ENCODE measurements at regions not wholly inside any gene's neighbourhood (a gene's known extent, or its start where the extent isn't known, plus 50 kb on each side); places are given as distances from the start of the nearest gene placed in this dataset.

DNA sequence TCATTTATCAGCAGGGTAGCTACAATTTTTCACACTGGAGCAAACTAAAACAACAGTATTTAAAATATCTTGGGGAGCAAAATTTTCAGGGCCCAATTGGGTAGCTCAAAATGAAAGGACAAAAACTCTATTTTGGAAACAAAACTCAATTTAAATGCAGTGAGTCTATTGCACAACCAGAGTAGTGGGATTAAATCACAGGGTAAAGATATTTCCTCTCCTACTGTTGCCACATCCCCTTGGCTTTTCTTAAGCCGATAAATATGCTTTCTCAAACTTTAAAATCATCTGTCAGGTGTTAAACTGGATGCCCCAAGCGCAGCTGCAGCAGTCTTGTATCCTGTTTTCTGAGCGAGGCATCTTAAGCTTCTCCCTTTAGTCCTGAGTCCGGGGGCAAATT, 1474.3 kb upstream of the CDH9 start:
- no peak overlapping the region for H3K9ac ChIP-seq
- no peaks in the 10 kb centered on the region for H4K20me1 ChIP-seq (ENCODE audit: insufficient read depth)
- no peak overlapping the region for H3K27ac ChIP-seq
- H3K27me3 ChIP-seq (ENCODE audit: insufficient read depth, low read depth), result no peaks in the 10 kb centered on the region
- H3K36me3 ChIP-seq (ENCODE audit: insufficient read depth), result no peaks in the 10 kb centered on the region
- H3K4me1 ChIP-seq (ENCODE audit: low read depth, poor library complexity, severe bottlenecking), result no peaks in the 10 kb centered on the region
- TF ChIP-seq, protein P1, sequence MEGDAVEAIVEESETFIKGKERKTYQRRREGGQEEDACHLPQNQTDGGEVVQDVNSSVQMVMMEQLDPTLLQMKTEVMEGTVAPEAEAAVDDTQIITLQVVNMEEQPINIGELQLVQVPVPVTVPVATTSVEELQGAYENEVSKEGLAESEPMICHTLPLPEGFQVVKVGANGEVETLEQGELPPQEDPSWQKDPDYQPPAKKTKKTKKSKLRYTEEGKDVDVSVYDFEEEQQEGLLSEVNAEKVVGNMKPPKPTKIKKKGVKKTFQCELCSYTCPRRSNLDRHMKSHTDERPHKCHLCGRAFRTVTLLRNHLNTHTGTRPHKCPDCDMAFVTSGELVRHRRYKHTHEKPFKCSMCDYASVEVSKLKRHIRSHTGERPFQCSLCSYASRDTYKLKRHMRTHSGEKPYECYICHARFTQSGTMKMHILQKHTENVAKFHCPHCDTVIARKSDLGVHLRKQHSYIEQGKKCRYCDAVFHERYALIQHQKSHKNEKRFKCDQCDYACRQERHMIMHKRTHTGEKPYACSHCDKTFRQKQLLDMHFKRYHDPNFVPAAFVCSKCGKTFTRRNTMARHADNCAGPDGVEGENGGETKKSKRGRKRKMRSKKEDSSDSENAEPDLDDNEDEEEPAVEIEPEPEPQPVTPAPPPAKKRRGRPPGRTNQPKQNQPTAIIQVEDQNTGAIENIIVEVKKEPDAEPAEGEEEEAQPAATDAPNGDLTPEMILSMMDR (conservative IDR thresholded peaks at IDR 0.05; ENCODE audit: low read depth, low read length), result no peak
- no peak overlapping the region for H3K4me2 ChIP-seq
- no peaks in the 10 kb centered on the region for H3K79me2 ChIP-seq (ENCODE audit: insufficient read depth, low read depth)
- no peak overlapping the region for H3K4me3 ChIP-seq (IDR thresholded peaks at IDR 0.05; ENCODE audit: insufficient read depth, low read depth, low read length)
- H2AFZ ChIP-seq (ENCODE audit: low read depth), result no peak overlapping the region

DNA sequence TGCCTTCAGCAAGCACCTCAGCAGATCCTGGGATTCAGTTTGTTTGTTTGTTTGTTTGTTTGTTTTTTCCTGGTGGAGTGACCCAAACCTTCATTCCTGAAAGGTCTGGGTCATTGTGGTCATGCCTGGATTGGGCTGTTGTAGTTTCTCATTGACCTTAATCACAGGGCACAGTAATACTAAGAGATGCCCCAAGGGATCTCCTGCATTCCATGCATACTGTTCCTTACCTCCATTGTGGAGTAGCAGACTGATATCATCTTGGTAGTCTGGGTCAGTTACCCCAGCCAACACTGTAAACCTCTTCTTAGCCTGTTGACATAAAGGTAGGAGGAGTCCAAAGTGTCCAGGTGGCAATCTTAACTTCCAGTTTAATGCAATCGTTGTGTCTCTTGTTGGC, 1466.7 kb upstream of the CDH9 start:
- H3K27me3 ChIP-seq (ENCODE audit: insufficient read depth, low read depth), result no peaks in the 10 kb centered on the region
- no peaks in the 10 kb centered on the region for H3K4me1 ChIP-seq (ENCODE audit: low read depth, poor library complexity, severe bottlenecking)
- no peaks in the 10 kb centered on the region for H4K20me1 ChIP-seq (ENCODE audit: insufficient read depth)
- H3K27ac ChIP-seq, result no peak overlapping the region
- H2AFZ ChIP-seq (ENCODE audit: low read depth), result no peak overlapping the region
- H3K4me3 ChIP-seq (IDR thresholded peaks at IDR 0.05; ENCODE audit: insufficient read depth, low read depth, low read length), result no peak overlapping the region
- TF ChIP-seq, protein P1 (conservative IDR thresholded peaks at IDR 0.05; ENCODE audit: low read depth, low read length), result no peak
- H3K4me2 ChIP-seq, result no peak overlapping the region
- no peaks in the 10 kb centered on the region for H3K79me2 ChIP-seq (ENCODE audit: insufficient read depth, low read depth)
- H3K36me3 ChIP-seq (ENCODE audit: insufficient read depth), result no peaks in the 10 kb centered on the region
- no peak overlapping the region for H3K9ac ChIP-seq

DNA sequence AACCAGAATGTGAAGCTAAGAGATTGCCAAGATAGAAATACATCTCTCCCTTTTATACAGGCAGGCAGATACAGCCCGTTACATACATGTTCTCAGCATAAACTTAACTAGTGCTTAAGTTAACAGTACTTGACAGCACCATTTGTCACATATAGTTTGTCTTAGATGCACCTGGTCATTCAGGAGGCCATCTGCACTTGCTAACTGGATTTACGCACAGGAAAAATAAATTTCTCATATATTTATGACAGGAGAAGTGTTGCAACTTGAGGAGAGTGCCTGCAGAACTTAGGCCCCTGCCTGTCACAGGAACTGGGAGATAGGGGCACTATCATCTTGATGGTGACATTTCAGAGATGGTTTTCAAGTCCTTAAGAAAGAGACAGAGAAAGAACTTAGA, 1462.1 kb upstream of the CDH9 start:
- H3K27me3 ChIP-seq (ENCODE audit: insufficient read depth, low read depth), result no peaks in the 10 kb centered on the region
- H3K4me1 ChIP-seq (ENCODE audit: low read depth, poor library complexity, severe bottlenecking), result no peaks in the 10 kb centered on the region
- no peaks in the 10 kb centered on the region for H3K79me2 ChIP-seq (ENCODE audit: insufficient read depth, low read depth)
- no peak overlapping the region for H2AFZ ChIP-seq (ENCODE audit: low read depth)
- no peaks in the 10 kb centered on the region for H3K36me3 ChIP-seq (ENCODE audit: insufficient read depth)
- H4K20me1 ChIP-seq (ENCODE audit: insufficient read depth), result no peaks in the 10 kb centered on the region
- H3K4me2 ChIP-seq, result no peak overlapping the region
- TF ChIP-seq, protein P1 (conservative IDR thresholded peaks at IDR 0.05; ENCODE audit: low read depth, low read length), result no peak
- H3K9ac ChIP-seq, result no peak overlapping the region
- no peak overlapping the region for H3K4me3 ChIP-seq (IDR thresholded peaks at IDR 0.05; ENCODE audit: insufficient read depth, low read depth, low read length)
- H3K27ac ChIP-seq, result no peak overlapping the region

DNA sequence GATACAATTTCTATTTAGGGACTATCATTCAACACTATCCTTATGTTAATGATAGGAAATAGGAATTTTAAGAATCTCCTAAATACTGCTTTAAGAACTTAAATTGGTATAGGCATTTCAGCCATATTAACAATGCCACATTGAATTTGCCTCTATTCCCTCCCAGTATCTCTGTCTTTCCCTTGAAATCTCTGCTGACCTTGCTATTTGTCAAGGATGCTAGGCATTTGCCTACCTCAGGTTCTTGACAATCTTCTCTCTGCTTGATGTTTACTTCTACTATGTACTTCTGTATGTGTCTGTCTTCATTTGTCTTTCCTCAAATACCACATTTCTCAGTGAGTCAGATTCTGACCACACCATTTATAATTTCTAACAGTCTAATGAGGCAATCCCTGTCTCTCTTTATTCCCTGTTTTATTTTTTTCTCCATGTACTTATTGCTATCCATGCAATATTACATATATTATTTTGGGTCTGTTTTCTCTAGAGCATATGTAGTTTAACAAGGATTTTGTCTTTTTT, 1461.4 kb upstream of the CDH9 start:
- no peaks in the 10 kb centered on the region for H4K20me1 ChIP-seq (ENCODE audit: insufficient read depth)
- no peaks in the 10 kb centered on the region for H3K36me3 ChIP-seq (ENCODE audit: insufficient read depth)
- H2AFZ ChIP-seq (ENCODE audit: low read depth), result no peak overlapping the region
- H3K4me2 ChIP-seq, result no peak overlapping the region
- H3K4me3 ChIP-seq (IDR thresholded peaks at IDR 0.05; ENCODE audit: insufficient read depth, low read depth, low read length), result no peak overlapping the region
- TF ChIP-seq, protein P1 (conservative IDR thresholded peaks at IDR 0.05; ENCODE audit: low read depth, low read length), result no peak
- no peaks in the 10 kb centered on the region for H3K27me3 ChIP-seq (ENCODE audit: insufficient read depth, low read depth)
- H3K79me2 ChIP-seq (ENCODE audit: insufficient read depth, low read depth), result no peaks in the 10 kb centered on the region
- no peak overlapping the region for H3K27ac ChIP-seq
- no peaks in the 10 kb centered on the region for H3K4me1 ChIP-seq (ENCODE audit: low read depth, poor library complexity, severe bottlenecking)
- H3K9ac ChIP-seq, result no peak overlapping the region
